IPS-NIHi7 (cell line): ENCODE measurements at regions not wholly inside any gene's neighbourhood (a gene's known extent, or its start where the extent isn't known, plus 50 kb on each side); places are given as distances from the start of the nearest gene placed in this dataset.
"Not testable (repeated sequence)": the region's sequence is repeated elsewhere in the genome, so short reads cannot be mapped to it uniquely, and the experiment has no call there.

Source experiments
- DNase-seq: peaks from one replicate; pipeline ENCODE4 v3.0.0; 2012; ENCODE audit warnings: mixed read lengths; ENCODE audit errors: extremely low spot score

DNA sequence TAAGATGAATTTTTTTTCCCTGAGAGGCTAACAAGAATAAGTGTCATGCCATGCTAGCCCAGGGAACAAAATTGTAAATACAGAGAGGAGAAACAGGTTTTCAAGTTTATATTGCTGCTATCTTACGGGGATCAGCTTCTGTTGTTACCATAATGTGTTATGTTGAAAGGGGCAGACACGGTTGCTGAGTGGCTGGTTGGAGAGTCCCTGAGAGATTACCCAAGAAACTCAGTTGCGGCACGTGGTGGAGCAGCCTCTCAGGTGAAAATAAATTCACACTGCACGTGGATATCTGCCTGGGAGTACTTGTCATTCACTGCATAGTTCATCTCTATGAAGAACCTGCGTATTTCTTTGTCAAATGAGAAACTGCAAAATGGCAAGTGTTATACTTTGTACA is 293.6 kb downstream of the TDRD3 start:
- no peak for DNase-seq

GRCh38 chr13:60689571-60689970 is 292.6 kb downstream of the TDRD3 start:
- no peak for DNase-seq

DNA sequence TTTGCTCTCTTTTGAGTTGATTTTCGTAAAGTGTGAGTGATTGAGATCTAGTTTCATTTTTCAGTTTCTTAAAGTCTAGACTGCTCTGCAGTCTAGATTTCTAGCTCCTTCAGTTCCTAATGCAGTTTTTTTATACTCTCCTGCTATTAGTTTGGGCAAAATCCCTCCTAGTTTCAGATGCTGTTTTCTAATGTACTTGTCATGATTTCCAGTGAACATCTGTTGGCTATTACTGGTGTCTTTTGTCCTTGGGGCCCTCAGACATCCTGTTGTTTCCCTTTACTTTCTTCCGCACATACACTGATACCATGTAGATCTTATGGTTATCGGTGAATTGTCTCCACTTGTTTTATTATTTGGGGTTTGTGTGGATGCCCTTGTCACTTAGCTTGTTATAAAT is 292.1 kb downstream of the TDRD3 start:
- DNase-seq: no peak

GRCh38 chr13:60679928-60680694 is 283.1 kb downstream of the TDRD3 start:
- DNase-seq: no peak

DNA sequence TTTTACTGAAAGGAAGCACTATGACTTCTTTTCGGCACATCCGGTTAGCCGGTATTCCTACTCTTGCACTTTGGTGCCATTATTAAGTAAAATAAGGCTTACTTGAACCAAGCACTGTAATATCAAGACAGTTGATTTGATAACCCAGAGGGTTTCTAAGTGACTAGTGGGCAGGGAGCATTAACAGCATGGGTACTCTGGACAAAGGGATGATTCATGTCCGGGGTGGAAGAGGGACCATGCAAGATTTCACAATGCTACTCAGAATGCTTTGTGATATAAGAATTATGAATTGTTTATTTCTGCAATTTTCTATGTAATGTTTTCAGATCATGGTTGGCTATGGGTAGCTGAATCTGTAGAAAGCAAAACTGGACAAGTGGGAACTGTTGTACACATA is 282.1 kb downstream of the TDRD3 start:
- DNase-seq: no peak

- no peak for DNase-seq
Observed at GRCh38 chr13:60671386-60671785, 274.4 kb downstream of the TDRD3 start.

DNA sequence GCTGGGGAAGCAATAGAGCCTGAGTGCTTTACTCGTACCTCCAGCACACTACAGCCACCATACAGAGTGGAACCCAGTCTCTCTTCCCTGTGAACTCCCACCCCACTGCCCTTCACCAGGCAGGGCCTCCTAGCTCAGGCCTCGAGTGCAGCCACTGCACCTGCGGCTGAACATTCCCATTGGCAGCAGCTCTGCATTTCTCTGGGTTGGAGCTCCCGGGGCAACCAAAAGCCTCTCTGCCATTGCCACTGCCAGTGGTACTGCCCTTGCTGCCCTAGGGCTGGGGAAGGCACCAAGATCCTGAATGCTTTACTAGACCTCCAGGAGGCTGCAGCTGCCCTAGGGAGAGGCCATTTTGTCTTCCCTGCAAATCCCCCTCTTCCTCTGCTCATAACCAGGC is 266.8 kb downstream of the TDRD3 start:
- no peak for DNase-seq

DNA sequence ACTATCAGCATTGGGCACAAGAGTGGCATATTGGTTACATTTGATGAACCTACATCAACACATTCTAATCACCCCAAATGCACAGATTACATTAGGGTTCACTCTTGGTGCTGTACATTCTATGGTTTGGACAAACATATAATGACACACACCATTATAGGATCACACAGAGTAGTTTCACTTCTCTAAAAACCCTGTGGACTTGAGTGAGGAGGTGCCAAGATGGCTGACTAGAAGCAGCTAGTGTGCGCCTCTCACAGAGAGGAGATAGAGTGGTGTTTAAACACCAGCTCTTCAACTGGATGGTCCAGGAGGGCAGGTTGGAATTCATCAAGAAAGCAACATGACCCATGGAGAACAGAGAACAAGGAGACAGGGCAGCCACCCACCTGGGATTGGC is 265.6 kb downstream of the TDRD3 start:
- DNase-seq: no peak

- peak; percentile 12 for DNase-seq
Observed at GRCh38 chr13:60661521-60661920, 264.5 kb downstream of the TDRD3 start.

GRCh38 chr13:60657586-60657985 is 260.6 kb downstream of the TDRD3 start:
- DNase-seq: not testable (repeated sequence)

- DNase-seq: no peak
Observed at GRCh38 chr13:60655256-60655655, 258.2 kb downstream of the TDRD3 start.

DNA sequence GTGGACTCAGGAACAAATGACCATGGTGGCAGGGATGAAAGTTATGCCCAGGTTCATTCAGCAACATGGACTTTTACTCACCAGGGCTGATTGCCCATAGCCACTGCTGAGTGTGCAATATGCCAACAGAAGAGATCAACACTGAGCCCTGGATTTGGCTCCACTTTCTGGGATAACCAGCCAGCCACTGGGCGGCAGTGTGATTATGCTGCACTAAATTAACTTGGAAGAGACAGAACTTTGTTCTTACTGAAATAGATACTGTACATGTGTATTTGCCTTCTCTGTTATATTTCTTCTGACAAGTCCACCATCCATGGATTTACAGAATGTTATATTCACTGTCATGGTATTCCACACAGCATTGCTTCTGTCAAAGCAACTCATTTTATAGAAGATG is 257.4 kb downstream of the TDRD3 start:
- peak; percentile 34 for DNase-seq

DNA sequence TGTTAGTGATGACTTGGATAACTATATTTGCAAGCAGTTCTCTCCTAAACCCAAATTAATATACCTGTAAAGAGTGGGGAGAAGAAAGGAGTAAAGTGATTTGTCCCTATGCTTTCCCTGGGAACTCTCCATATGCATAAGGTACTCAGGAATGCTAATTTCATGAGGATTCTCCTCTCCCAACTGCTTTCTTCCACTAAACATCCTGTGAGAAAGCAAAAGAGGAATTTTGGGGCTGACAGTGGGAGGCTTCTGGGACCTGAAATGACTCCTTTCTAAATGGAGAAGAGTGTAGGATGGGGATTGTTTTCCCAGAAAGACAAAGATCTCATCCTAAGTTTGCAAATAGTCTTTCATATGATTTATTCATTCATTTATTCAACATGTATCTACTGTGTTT is 250.5 kb downstream of the TDRD3 start:
- DNase-seq: no peak

- DNase-seq: no peak
Observed at GRCh38 chr13:60646620-60647019, 249.6 kb downstream of the TDRD3 start.

DNA sequence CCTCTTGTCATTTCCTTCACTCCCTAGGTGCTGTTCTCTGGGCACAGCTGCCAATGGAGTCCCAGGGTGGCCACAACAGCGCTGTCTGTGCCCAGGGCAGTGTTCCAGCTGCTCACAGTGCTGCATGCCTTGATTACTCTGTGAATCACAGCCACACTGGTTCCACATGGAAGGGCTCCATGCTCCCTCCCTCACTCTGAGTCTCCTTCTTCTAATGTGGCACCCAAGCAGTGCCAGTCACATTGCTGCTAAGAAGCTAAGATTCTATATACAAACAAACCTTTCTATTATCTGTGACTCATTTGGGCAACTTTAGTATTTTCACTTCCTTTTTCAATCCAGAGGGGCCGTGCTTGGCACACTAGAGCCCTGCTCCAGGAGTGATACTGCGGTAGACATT is 248.7 kb downstream of the TDRD3 start:
- no peak for DNase-seq

DNA sequence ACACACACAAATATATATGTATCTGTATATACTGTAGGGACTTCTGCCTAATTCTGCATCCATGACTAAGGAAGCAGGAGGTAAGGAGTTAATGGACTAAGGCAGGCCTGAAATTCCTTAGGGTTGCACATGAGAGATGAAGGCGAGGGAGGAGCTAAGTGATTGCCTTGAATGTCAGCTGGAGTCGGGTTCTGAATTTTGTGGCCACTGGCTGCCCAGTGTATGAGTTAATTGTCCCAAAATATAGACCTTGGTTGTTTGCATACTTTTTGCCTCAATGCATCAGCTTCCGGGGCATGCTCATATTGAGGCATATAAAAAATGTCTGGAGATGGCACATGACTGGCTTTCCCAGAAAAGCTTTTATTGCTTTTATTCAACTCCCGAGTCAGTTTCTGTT is 245.5 kb downstream of the TDRD3 start:
- no peak for DNase-seq

- no peak for DNase-seq
Observed at GRCh38 chr13:60629158-60629557, 232.1 kb downstream of the TDRD3 start.

DNA sequence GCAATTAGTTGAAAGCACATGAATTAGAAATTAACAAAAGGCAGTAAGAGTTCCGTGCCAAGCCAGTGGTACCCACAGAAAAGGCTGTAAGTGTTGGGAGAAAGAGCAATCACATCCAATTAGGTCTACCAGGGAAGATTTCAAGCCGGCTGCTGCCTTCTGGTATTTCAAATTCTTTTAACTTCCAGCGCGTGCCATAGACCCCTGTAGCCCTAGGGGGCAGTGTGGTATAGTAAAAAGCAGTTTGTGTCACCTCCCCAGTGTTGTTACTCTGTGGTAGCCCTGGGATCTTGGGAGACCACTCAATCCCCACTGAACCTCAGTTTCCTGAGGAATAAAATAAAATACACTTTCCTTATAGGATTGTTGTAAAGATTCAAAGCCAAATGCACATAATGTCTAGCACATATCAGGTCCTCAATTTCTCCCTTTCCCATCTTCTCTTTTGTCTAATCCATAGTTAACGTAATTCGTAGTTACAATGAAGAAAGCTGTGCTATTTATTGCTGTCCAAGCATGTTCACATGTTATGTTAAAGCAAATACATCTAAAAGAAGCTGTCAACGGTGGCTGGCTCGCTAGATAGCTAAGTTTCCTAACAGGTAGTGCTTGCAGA is 230.2 kb downstream of the TDRD3 start:
- peak; percentile 76 for DNase-seq
